Motor neuron (in vitro differentiated cells): ENCODE measurements at regions not wholly inside any gene's neighbourhood (a gene's known extent, or its start where the extent isn't known, plus 50 kb on each side); places are given as distances from the start of the nearest gene placed in this dataset.
"Not testable (repeated sequence)": the region's sequence is repeated elsewhere in the genome, so short reads cannot be mapped to it uniquely, and the experiment has no call there.

Experiments used
- ATAC-seq, 8 experiments: fragments of 200-7000 bp; cut with Tn5 transposase; replicated peaks in 6 of 8; 2 replicates each; pipeline ENCODE4 v1.8.0; 2021; ENCODE audit warnings: mild to moderate bottlenecking in 8 of 8, moderate library complexity in 8 of 8
- H3K27ac ChIP-seq, 2 donors: fragments of 250-450 bp; sonication (Bioruptor Pico); 2 replicates each; pipeline ENCODE4 v1.9.0; 2021; ENCODE audit warnings: antibody characterized with exemption in 2 of 2, mild to moderate bottlenecking in 2 of 2, moderate library complexity in 1 of 2
- H3K4me1 ChIP-seq, 2 donors: fragments of 250-450 bp; sonication (Bioruptor Pico); replicated peaks in 1 of 2; 2 replicates each; pipeline ENCODE4 v1.6.1; 2021; ENCODE audit warnings: antibody characterized with exemption in 2 of 2, mild to moderate bottlenecking in 2 of 2, moderate library complexity in 1 of 2
- H3K4me3 ChIP-seq, 5 donors: fragments of 250-450 bp; sonication (Bioruptor Pico); 2 replicates each; pipeline ENCODE4 v1.9.0; 2021; ENCODE audit warnings: antibody characterized with exemption in 5 of 5, mild to moderate bottlenecking in 5 of 5, moderate library complexity in 4 of 5
- WGBS, 10 experiments: fragments of 450-650 bp; shearing (Covaris generic); methylation state at CpG; one replicate each; pipeline ENCODE4 v1.0.0; 2022; 5-methylcytosine and 5-hydroxymethylcytosine counted together
- in situ Hi-C, 9 experiments: fragments of 400-800 bp; cut with MboI; loops; one replicate each; pipeline ENCODE4 v1.15.0; 2021; ENCODE audit warnings: low sequenced_read_pairs in 9 of 9, low pct_unique_long_range_greater_than_20kb in 2 of 9; ENCODE audit not compliant: unreplicated experiment in 9 of 9

- WGBS, 10 experiments: 0 to 100% (median 73%) methylated on average over 2 of the region's 2 CpGs; no CpG with 5 or more reads in 2 of the 10 experiments
- in situ Hi-C loops, ATAC-seq, H3K27ac ChIP-seq, H3K4me3 ChIP-seq, H3K4me1 ChIP-seq: not testable (repeated sequence)
These were observed 394.1 kb upstream of the NFIA start for GRCh38 chr1:60688221-60688620.

- no peak overlapping the region for H3K4me3 ChIP-seq
- peaks cover 14 to 17% of the 10 kb centered on the region in 2 donors for H3K4me1 ChIP-seq
- in situ Hi-C loops: no loop called here
- no peak overlapping the region for H3K27ac ChIP-seq
- WGBS, 10 experiments: 0 to 100% (median 74%) methylated on average over 1 to 2 of the region's 2 CpGs; no CpG with 5 or more reads in 2 of the 10 experiments
- ATAC-seq: no peak
These were observed 401.1 kb upstream of the NFIA start for GRCh38 chr1:60681095-60681860.

DNA sequence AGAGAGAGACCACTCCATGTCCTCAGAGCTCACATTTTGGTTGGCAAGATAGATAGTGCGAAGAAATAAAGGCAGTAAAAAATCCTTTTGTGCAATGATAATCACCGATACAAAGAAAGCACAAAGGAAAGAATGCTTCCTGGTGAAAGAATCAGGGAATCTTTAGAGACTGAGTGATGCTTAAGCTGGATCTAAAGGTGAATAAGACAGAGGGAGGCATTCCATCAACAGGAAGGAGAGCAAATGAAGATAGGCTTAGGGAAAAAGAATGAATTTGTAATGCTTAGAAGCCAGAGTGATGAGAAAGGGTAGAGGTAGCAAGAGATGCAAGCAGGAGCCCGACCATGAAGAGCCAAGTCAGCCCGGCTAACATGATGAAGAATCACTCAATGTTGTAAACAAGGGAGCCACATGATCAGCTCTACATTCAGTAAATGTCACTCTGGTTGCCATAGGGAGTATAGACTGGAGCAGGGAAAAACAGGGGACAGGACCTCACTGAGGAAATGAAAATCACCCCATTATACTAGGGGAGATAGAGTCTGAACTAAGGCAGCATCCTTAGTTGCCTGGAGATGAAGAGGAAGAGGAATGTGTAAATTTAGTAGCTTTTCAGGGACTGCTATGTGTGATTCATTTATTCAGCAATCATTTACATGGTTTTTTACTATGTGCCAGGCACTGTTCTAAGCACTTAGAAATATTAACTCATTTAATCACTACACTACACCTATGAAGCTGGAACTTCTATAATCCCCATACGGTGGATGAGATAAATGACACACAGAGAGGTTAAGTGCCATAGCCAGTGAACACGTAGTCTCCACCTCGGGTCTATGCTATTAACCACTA, 402.6 kb upstream of the NFIA start:
- ATAC-seq: peak in 5 of 8 experiments; percentile 89 to 96 (median 93)
- WGBS, 10 experiments: 27 to 65% (median 48%) methylated on average over 1 to 7 of the region's 7 CpGs
- H3K4me3 ChIP-seq: no peak overlapping the region
- peaks cover 17 to 28% of the 10 kb centered on the region in 2 donors for H3K4me1 ChIP-seq
- in situ Hi-C loops: no loop called here
- peak overlapping the region in 1 of 2 donors; percentile 52 for H3K27ac ChIP-seq

- H3K4me3 ChIP-seq: no peak overlapping the region
- H3K4me1 ChIP-seq: peaks cover 17 to 32% of the 10 kb centered on the region in 2 donors
- no peak for ATAC-seq
- 0 to 89% (median 50%) methylated on average over 1 to 2 of the region's 2 CpGs; no CpG with 5 or more reads in 1 of the 10 experiments for WGBS, 10 experiments
- in situ Hi-C loops: no loop called here
- H3K27ac ChIP-seq: no peak overlapping the region
These were observed 403.6 kb upstream of the NFIA start for GRCh38 chr1:60678802-60679201.

DNA sequence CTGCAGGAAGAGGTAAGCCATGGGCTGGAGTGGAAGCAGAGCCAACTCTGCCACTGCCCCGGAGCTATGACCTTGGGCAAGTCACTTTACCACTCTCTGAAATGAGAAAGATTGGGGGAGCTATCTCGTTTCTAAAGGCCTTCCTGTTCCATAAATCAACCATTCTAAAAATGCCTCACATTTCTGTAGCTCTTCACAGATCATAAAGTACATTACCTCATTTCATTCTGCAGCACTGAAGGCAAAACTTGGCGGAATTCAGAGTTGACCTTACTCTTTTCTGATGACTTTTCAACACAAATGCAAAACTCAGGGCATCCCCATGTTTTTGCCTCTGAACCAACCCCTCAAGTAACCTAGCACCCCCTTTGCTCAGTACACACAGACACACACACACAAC, 404.0 kb upstream of the NFIA start:
- 5 to 100% (median 88%) methylated on average over 1 to 3 of the region's 3 CpGs; no CpG with 5 or more reads in 3 of the 10 experiments for WGBS, 10 experiments
- in situ Hi-C loops: no loop called here
- Histone ChIP-seq H3K4me3 (no peak overlapping the region), H3K27ac (no peak overlapping the region), H3K4me1 (peaks cover 17 to 32% of the 10 kb centered on the region in 2 donors)
- ATAC-seq: no peak

- WGBS, 10 experiments: 14 to 100% (median 46%) methylated on average over 1 to 2 of the region's 2 CpGs; no CpG with 5 or more reads in 2 of the 10 experiments
- Histone ChIP-seq H3K27ac (no peak overlapping the region), H3K4me1 (peaks cover 10 to 50% of the 10 kb centered on the region in 2 donors), H3K4me3 (no peak overlapping the region)
- in situ Hi-C loops: no loop called here
- peak in 1 of 8 experiments; percentile 68 for ATAC-seq
These were observed 409.9 kb upstream of the NFIA start for GRCh38 chr1:60672449-60672848.

DNA sequence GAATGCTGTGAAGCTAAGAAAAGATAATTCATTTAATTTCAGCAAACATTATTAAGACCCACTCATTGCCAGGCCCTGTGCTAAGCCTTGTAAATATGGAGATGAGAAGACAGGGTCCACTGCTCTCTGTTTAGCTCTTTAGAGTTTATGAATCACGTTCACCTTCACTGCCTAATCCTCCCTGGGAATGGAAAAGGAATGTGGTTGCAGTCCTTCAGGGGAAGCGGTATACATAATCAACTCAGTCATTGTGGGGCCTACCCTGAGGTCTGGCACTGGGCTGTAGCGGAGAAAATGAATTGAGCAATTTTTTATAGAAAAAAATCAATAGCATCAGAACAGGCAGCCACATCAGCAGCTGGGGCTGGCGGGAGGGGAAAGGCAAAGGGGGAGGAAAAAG, 412.1 kb upstream of the NFIA start:
- in situ Hi-C loops: no loop called here
- ATAC-seq: peak in 5 of 8 experiments; percentile 86 to 98 (median 97)
- H3K4me1 ChIP-seq: peaks cover 10 to 40% of the 10 kb centered on the region in 2 donors
- 0 to 60% (median 26%) methylated on average over 1 to 4 of the region's 4 CpGs; no CpG with 5 or more reads in 4 of the 10 experiments for WGBS, 10 experiments
- H3K27ac ChIP-seq: peak overlapping the region; percentile 4 to 23
- no peak overlapping the region for H3K4me3 ChIP-seq

DNA sequence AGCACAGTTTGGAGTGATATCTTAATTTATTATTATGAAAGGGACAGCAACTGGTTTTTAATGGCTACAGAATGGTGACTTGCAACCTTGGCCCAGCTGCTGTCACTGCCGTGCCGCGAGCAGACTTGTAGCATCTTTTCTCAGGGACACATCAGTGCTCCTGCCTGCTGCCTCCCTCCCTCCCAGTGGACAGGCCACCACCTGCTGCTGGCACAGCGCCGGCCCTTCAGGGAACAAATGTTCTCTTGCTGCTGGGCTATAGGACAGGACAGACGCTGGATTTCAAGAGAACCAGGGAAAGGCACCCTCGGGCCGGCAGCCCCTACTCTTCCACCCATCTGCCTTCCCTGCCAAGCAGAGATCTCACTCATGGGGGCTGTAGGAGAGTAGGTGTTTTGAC, 413.8 kb upstream of the NFIA start:
- Histone ChIP-seq H3K27ac (peak overlapping the region in 1 of 2 donors; percentile 20), H3K4me3 (no peak overlapping the region), H3K4me1 (peaks cover 10 to 30% of the 10 kb centered on the region in 2 donors)
- ATAC-seq: no peak
- in situ Hi-C loops: no loop called here
- WGBS, 10 experiments: 30 to 96% (median 81%) methylated on average over 3 to 8 of the region's 8 CpGs; no CpG with 5 or more reads in 2 of the 10 experiments

DNA sequence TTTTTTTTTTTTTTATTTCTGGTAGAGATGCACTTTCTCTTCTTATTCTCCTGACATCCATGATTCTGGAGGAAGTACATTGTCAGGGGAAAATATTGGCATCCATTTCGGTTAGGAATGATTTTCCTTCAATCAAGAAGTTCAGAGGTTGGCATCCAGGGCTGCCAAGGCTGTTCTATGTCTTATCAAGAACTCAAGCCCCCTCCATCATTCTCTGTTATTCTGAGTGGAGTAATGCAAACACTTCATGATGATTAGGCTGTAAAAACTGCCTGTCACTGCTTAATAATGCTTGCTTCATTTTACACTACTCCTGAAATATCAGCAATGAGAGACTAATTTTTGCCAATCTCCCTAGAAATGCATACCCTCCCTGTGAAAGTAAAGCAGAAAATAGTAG, 417.1 kb upstream of the NFIA start:
- H3K27ac ChIP-seq: no peak overlapping the region
- in situ Hi-C loops: no loop called here
- no peak for ATAC-seq
- H3K4me3 ChIP-seq: no peak overlapping the region
- 14 to 100% (median 83%) methylated on average over 1 of the region's 1 CpG; no CpG with 5 or more reads in 3 of the 10 experiments for WGBS, 10 experiments
- peaks cover 10 to 20% of the 10 kb centered on the region in 2 donors for H3K4me1 ChIP-seq

- Histone ChIP-seq H3K4me1 (peaks cover 0 to 9% of the 10 kb centered on the region in 2 donors), H3K4me3 (no peak overlapping the region), H3K27ac (no peak overlapping the region)
- in situ Hi-C loops: no loop called here
- WGBS, 10 experiments: 0 to 100% (median 62%) methylated on average over 1 to 2 of the region's 2 CpGs; no CpG with 5 or more reads in 2 of the 10 experiments
- ATAC-seq: no peak
These were observed 418.2 kb upstream of the NFIA start for GRCh38 chr1:60664086-60664625.

DNA sequence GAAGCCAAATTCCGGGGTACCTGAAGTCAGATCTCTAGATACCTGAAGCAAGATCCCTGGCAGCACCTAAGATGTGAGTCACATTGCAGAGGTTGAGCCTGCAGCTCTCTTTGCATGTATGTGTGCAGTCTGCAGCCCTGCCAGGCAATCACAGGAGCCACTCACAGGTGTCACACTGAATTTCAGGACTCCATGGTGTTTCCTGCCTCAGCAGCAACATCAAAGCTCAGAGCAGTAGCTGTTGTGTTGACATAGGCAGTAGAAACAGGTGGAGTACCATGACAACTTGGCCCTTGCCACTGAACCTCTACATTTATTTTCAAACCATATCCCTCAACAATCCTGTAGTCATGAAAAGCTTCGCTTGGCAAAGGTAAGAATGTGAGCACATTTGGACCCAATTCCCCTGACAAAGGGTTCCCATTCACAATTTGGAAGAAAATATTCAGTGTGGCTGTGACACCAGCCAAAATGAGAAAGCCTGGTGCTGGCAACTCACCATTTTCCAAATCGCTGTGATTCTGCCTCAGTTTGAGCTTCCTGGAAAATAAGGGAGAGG, 419.8 kb upstream of the NFIA start:
- in situ Hi-C loops: no loop called here
- peaks cover 0 to 9% of the 10 kb centered on the region in 2 donors for H3K4me1 ChIP-seq
- no peak overlapping the region for H3K27ac ChIP-seq
- no peak for ATAC-seq
- no peak overlapping the region for H3K4me3 ChIP-seq
- 0 to 100% (median 87%) methylated on average over 1 to 2 of the region's 3 CpGs; no CpG with 5 or more reads in 4 of the 10 experiments for WGBS, 10 experiments

- in situ Hi-C loops: no loop called here
- H3K4me1 ChIP-seq: peaks cover 10 to 35% of the 10 kb centered on the region in 2 donors
- peak in 2 of 8 experiments; percentile 25 to 27 for ATAC-seq
- 53 to 100% (median 83%) methylated on average over 1 to 4 of the region's 4 CpGs; no CpG with 5 or more reads in 3 of the 10 experiments for WGBS, 10 experiments
- no peak overlapping the region for H3K27ac ChIP-seq
- H3K4me3 ChIP-seq: no peak overlapping the region
These were observed 424.4 kb upstream of the NFIA start for GRCh38 chr1:60657926-60658325.
